Stimulated activated memory B cell treated with anti-CD40 and anti-IgM and Interleukin-4, amounts not matched to agents 10 μg/mL and 1 μg/mL and 100 μg/mL, for 72 hours (primary cell): ENCODE measurements at regions not wholly inside any gene's neighbourhood (a gene's known extent, or its start where the extent isn't known, plus 50 kb on each side); places are given as distances from the start of the nearest gene placed in this dataset.

ENCODE experiments used
- ATAC-seq: fragments of 150-1000 bp; cut with Tn5 transposase; 2 replicates; pipeline ENCODE4 v1.10.0; 2021
- H3K27ac Mint-ChIP-seq: one replicate; pipeline ENCODE4 v1.8.0; 2022; ENCODE audit warnings: mild to moderate bottlenecking, mixed read lengths
- H3K27me3 Mint-ChIP-seq: one replicate; pipeline ENCODE4 v1.8.0; 2022; ENCODE audit warnings: mixed read lengths
- H3K36me3 Mint-ChIP-seq: one replicate; pipeline ENCODE4 v1.8.0; 2022; ENCODE audit warnings: mixed read lengths
- H3K4me1 Mint-ChIP-seq: one replicate; pipeline ENCODE4 v1.8.0; 2022; ENCODE audit warnings: mixed read lengths
- H3K4me3 Mint-ChIP-seq: one replicate; pipeline ENCODE4 v1.8.0; 2022; ENCODE audit warnings: mild to moderate bottlenecking, moderate library complexity, mixed read lengths
- H3K9me3 Mint-ChIP-seq: one replicate; pipeline ENCODE4 v1.8.0; 2022; ENCODE audit warnings: mixed read lengths

DNA sequence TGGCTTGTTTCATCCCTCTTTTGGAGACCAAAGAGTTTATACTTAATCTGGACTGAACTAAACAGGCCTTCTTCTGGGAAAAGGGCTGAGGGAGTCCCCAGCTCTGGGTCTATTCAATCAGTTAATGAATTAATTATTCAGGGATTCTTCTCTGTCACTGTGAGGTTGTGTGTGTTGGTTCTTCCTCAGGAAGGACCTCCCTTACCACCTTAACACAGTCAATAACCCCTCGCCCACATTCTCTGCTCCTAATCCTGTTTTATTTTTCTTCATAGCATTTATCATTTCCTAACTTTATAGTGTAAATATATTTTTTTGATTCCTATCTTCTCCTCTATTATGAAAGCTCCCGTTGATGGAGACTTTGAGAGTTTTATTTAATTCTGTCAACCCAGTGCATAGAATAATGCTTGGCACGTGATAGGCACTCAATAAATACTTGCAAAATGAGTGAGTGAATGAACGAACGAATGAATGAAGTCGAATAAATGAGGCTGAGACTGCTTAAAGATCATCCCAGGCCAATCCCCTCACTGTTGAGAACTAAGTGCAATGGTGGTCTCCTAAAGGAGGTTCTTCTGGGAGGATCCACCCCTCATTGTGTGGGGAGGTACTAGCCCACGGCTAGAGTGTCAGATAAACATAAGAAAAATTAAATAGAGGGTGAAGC lies 179.6 kb upstream of the JARID2 start:
- Mint-ChIP-seq H3K9me3 (no peaks in the 10 kb centered on the region), H3K27ac (no peak overlapping the region), H3K4me3 (no peak overlapping the region), H3K27me3 (no peaks in the 10 kb centered on the region), H3K4me1 (peaks cover 25% of the 10 kb centered on the region), H3K36me3 (no peaks in the 10 kb centered on the region)
- ATAC-seq = no peak

DNA sequence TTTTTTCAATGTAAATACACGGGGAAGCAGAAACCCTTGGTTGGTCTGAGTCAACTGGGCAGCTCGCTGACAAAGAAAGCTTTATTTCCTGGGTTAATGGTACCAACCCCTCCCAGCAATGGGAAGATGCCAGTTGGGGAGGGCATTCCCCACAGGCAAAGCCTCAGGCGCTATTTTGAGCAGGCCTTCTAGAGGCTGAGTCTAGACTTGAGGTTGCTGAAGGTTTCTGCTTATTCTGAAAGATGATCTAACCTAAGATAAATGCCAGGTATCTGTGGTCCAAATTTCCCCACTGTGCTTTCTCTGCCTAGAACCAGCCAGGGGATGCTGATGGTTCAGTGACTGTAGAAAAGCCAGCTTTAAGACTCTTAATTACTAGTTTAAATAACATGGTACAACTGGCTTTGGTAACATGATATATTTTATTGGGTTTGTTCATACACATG lies 172.5 kb upstream of the JARID2 start:
- H3K9me3 Mint-ChIP-seq = no peaks in the 10 kb centered on the region
- no peak overlapping the region for H3K27ac Mint-ChIP-seq
- H3K36me3 Mint-ChIP-seq = no peaks in the 10 kb centered on the region
- H3K4me1 Mint-ChIP-seq = no peaks in the 10 kb centered on the region
- no peaks in the 10 kb centered on the region for H3K27me3 Mint-ChIP-seq
- no peak overlapping the region for H3K4me3 Mint-ChIP-seq
- peak; percentile 55 for ATAC-seq

DNA sequence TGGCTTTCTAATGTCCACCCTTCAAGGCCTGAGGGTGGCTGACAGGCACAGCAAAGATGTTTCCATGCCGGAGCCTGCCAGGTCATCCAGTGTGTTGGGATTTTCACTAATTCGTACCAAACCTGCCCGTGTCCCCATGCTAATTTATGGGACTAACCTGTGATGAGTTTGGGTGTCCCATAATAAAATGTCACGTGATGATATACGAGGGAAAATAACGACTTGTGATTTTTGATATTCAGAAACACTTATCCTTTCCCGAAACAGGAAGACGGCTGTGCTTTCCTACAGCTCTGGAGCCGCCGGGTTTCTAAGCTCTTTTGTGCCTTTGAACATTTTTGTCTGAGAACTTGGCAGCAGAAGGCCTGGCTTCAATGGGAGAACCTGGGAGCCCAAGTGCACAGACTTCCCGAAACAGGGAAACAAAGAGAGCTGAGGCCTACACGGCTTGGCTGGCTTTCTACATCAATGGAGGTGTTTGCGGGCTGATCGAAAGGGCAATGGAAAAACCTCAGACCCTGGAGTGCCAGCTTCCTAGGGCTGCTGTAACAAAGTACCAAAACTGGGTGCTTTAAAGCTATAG lies 171.9 kb upstream of the JARID2 start:
- ATAC-seq = no peak

DNA sequence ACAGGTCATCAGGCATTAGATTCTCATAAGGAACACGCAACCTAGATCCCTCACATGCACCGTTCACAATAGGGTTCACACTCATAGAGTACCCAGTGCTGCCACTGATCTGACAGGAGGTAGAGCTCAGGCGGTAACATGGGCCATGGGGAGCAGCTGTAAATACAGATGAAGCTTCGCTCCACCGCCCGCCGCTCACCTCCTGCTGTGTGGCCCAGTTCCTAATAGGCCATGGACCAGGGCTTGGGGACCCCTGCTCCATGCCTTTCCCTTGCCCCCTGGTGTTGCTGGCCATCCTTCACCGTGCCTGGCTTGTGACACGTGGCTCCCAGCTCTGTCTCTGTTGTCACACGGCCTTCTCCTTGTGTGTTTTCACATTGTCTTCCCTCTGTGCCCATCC lies 171.1 kb upstream of the JARID2 start:
- Mint-ChIP-seq H3K27ac (no peak overlapping the region), H3K27me3 (no peaks in the 10 kb centered on the region), H3K9me3 (no peaks in the 10 kb centered on the region), H3K36me3 (no peaks in the 10 kb centered on the region), H3K4me1 (no peaks in the 10 kb centered on the region), H3K4me3 (no peak overlapping the region)
- ATAC-seq = no peak

More for the DNA sequence above, 171.9 kb upstream of the JARID2 start:
- Mint-ChIP-seq H3K36me3 (no peaks in the 10 kb centered on the region), H3K4me1 (no peaks in the 10 kb centered on the region), H3K27me3 (no peaks in the 10 kb centered on the region), H3K9me3 (no peaks in the 10 kb centered on the region), H3K4me3 (no peak overlapping the region), H3K27ac (no peak overlapping the region)

DNA sequence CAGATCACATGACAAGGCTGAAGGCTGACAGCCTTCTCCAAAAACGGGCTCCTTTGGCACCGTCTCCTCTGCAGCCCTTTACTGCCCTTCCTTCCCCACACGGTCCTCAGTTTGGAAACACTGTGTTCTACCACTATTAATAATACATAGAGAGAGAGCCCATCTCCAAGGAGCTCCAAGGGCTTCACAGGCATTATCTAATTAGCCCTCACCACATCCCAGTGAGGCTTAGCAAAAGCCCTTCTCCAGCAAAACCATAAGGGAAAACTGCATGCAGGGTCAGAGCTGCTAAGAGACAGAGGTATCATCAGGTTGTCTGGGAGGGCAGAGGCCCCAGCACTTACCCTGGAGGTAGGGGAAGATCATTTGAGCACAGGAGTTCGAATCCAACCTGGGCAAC lies 169.3 kb upstream of the JARID2 start:
- Mint-ChIP-seq H3K27ac (no peak overlapping the region), H3K27me3 (no peaks in the 10 kb centered on the region), H3K9me3 (no peaks in the 10 kb centered on the region), H3K36me3 (no peaks in the 10 kb centered on the region), H3K4me1 (no peaks in the 10 kb centered on the region), H3K4me3 (no peak overlapping the region)
- no peak for ATAC-seq

DNA sequence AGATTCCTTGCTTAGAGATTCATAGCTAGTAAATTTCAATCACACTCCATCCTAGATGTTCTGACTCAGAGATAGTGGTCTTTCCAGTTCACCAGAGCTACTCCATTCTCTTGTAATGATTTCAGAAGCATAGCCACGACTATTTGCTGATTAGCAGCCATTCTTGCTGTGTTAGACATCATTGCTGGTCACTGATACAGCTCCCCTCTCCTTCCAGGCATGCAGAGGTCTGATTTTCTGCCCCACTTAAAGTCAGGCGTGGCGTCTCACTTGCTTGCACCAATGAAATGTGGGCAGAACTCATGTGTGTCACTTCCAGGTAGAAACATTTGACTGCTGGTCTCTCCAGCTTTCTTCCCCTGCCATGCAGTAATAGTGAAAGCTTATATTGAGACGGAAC lies 168.9 kb upstream of the JARID2 start:
- Mint-ChIP-seq H3K27me3 (no peaks in the 10 kb centered on the region), H3K36me3 (no peaks in the 10 kb centered on the region), H3K4me1 (no peaks in the 10 kb centered on the region), H3K9me3 (no peaks in the 10 kb centered on the region), H3K27ac (no peak overlapping the region), H3K4me3 (no peak overlapping the region)
- peak; percentile 28 for ATAC-seq

DNA sequence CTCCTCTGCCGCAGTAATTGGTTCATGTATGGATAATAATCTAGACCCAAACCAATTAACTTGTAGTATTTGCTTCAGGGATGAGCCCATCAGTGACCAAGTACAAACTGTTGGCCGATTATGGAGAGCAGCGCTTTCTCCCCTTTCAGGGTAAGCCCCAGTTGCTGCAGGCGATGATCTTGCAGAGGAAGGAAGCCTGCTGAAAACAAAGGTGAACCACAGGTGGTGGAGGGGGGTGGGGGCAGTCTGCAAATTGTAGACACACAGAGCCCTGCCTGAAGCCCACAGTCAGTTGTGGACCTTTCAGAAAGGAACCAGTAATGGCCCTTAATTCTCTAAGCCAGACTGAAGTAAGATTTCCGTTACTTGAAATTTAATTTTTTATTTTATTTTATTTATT lies 167.9 kb upstream of the JARID2 start:
- H3K27ac Mint-ChIP-seq = no peak overlapping the region
- H3K36me3 Mint-ChIP-seq = no peaks in the 10 kb centered on the region
- H3K4me1 Mint-ChIP-seq = no peaks in the 10 kb centered on the region
- no peak for ATAC-seq
- H3K4me3 Mint-ChIP-seq = no peak overlapping the region
- no peaks in the 10 kb centered on the region for H3K9me3 Mint-ChIP-seq
- no peaks in the 10 kb centered on the region for H3K27me3 Mint-ChIP-seq

DNA sequence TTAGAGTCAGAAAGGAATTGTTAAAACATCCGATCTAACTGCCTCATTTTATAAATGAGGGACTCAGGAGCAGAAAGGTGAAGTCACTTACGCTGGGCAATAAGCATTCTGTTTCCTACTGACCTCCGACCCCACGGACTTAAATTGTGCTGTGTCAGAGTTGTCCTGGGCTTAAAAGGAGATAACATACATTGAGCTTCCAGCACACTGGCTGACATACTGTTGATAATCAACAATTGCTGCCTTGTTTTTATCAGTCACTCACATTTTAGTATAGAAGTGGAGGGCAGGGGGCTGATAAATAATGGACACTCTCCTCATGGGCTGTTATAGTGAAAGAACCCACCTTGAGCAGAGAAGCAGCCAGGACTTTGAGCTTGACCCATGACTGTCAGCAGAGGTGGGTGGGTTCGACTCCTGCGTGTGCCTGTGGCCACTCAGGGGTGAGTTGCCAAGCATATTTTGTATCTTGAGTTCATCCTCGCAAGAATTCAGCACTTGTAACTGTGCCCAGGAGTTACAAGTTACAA lies 166.5 kb upstream of the JARID2 start:
- no peaks in the 10 kb centered on the region for H3K36me3 Mint-ChIP-seq
- no peaks in the 10 kb centered on the region for H3K27me3 Mint-ChIP-seq
- H3K4me1 Mint-ChIP-seq = no peaks in the 10 kb centered on the region
- no peak overlapping the region for H3K27ac Mint-ChIP-seq
- no peak overlapping the region for H3K4me3 Mint-ChIP-seq
- ATAC-seq = no peak
- no peaks in the 10 kb centered on the region for H3K9me3 Mint-ChIP-seq

DNA sequence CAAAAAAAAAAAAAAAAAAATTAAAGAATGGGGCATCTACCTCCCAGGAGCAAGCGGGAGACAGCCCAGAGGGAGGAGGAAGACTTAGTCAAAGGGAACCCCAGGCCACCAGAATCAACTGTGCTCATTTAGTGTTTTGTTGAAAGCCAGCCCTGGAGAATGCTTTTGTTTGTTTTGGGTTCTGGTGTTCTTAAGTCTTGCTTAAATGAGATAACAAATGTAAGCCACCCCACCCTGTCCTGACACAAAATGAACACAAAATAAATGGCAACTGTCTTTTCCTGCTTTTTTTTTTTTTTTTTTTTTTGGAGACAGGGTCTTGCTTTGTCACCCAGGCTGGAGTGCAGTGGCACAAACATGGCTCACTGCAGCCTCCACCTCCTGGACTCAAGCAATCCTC lies 165.0 kb upstream of the JARID2 start:
- no peaks in the 10 kb centered on the region for H3K36me3 Mint-ChIP-seq

DNA sequence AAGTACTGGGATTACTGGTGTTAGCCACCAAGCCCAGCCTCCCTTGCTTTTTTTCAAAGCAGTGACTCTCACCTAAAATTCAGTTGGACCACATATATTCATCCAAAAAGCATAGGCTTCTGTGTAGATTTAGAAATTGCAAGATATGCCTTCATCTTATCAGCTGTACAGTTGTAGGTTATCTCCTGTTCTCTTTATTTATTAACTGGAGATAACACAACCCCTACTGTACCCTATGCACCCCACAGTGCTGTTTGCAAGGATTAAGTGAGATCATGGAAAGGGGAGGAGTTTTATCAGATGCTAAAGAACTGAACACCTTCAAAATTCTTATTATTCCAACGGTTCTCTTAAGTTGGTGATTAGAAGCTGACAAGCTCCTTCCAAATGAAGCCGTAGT lies 164.4 kb upstream of the JARID2 start:
- no peak overlapping the region for H3K27ac Mint-ChIP-seq
- no peak overlapping the region for H3K4me3 Mint-ChIP-seq
- ATAC-seq = no peak
- no peaks in the 10 kb centered on the region for H3K27me3 Mint-ChIP-seq
- no peaks in the 10 kb centered on the region for H3K9me3 Mint-ChIP-seq
- H3K36me3 Mint-ChIP-seq = no peaks in the 10 kb centered on the region
- peaks cover 3% of the 10 kb centered on the region for H3K4me1 Mint-ChIP-seq

More for the DNA sequence above, 165.0 kb upstream of the JARID2 start:
- Mint-ChIP-seq H3K9me3 (no peaks in the 10 kb centered on the region), H3K4me3 (no peak overlapping the region), H3K27ac (no peak overlapping the region), H3K4me1 (no peaks in the 10 kb centered on the region), H3K27me3 (no peaks in the 10 kb centered on the region)
- ATAC-seq = no peak

DNA sequence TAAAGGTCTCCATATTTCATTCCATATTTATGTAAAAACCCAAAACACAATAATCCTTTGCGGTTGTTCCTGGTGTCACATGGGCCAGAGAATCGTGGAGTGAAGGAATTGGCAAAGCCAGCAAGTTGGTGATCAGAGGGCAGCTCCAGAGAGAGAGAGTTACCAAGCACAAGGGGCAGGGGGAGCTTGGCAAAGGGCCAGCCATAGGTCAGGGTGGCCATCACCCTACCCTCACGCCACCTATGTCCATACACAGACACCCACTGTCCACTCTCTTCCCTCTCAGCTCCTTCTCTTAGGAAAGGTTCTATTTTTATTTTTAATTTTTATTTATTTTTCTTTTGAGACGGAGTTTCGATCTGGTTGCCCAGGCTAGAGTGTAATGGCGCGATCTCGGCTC lies 163.2 kb upstream of the JARID2 start:
- no peaks in the 10 kb centered on the region for H3K36me3 Mint-ChIP-seq
- H3K4me3 Mint-ChIP-seq = no peak overlapping the region
- peaks cover 15% of the 10 kb centered on the region for H3K4me1 Mint-ChIP-seq
- H3K27ac Mint-ChIP-seq = no peak overlapping the region
- ATAC-seq = no peak
- no peaks in the 10 kb centered on the region for H3K27me3 Mint-ChIP-seq
- no peaks in the 10 kb centered on the region for H3K9me3 Mint-ChIP-seq

DNA sequence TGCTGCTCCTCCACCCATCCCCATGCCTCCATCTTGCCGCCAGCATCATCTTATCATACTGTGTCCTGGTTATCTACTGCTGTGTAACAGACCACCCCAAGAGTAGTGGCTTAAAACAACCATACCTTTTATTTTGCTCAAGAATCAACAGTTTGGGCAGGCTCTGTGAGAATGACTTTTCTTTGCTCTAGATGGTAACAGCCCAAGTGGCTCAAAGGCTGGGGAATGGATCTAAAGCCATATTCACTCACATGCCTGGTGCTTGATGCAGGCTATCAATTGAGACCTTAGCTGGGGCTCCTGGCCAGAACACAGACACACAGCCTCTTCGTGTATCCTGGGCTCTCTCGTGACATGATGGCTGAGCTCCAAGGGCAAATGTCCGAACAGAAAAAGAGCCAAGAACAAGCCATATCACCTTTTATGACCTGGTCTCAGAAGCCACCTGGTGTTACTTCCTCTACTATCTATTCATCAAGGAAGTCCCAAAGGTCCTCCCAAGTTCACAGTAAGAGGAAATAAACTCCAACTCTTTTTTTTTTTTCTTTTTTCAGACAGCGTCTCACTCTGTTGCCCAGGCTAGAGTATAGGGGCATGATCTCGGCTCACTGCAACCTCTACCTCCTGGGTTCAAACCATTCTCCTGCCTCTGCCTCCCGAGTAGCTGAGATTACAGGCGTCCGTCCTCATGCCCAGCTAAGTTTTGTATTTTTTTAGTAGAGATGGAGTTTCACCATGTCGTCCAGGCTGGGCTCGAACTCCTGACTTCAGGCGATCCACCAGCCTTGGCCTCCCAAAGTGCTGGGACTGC lies 159.3 kb upstream of the JARID2 start:
- no peaks in the 10 kb centered on the region for H3K27me3 Mint-ChIP-seq
- H3K27ac Mint-ChIP-seq = no peak overlapping the region
- no peaks in the 10 kb centered on the region for H3K36me3 Mint-ChIP-seq
- H3K4me3 Mint-ChIP-seq = no peak overlapping the region
- H3K9me3 Mint-ChIP-seq = no peaks in the 10 kb centered on the region
- ATAC-seq = no peak
- H3K4me1 Mint-ChIP-seq = peaks cover 19% of the 10 kb centered on the region

DNA sequence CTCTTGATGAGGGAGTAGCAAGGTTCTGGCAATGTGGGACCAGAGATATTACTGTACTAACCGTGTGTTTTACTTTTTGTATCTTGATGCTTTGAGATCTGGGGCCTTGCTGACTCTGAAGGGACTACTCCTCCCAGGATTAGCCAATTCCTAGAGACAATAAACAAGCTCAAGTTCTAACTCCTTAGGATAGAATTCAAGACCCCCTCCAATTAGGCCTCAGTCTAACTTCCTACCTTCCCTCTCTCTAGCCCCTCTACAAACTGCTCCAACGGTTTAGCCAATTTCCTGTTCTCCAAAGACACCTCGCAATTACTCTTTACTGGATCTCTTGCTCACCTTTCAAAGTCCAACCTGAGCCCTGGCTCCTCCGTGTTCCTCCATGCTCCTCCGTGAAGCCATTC lies 158.7 kb upstream of the JARID2 start:
- ATAC-seq = no peak
- peaks cover 19% of the 10 kb centered on the region for H3K4me1 Mint-ChIP-seq
- H3K9me3 Mint-ChIP-seq = no peaks in the 10 kb centered on the region
- H3K27me3 Mint-ChIP-seq = no peaks in the 10 kb centered on the region
- no peaks in the 10 kb centered on the region for H3K36me3 Mint-ChIP-seq
- no peak overlapping the region for H3K4me3 Mint-ChIP-seq
- no peak overlapping the region for H3K27ac Mint-ChIP-seq

DNA sequence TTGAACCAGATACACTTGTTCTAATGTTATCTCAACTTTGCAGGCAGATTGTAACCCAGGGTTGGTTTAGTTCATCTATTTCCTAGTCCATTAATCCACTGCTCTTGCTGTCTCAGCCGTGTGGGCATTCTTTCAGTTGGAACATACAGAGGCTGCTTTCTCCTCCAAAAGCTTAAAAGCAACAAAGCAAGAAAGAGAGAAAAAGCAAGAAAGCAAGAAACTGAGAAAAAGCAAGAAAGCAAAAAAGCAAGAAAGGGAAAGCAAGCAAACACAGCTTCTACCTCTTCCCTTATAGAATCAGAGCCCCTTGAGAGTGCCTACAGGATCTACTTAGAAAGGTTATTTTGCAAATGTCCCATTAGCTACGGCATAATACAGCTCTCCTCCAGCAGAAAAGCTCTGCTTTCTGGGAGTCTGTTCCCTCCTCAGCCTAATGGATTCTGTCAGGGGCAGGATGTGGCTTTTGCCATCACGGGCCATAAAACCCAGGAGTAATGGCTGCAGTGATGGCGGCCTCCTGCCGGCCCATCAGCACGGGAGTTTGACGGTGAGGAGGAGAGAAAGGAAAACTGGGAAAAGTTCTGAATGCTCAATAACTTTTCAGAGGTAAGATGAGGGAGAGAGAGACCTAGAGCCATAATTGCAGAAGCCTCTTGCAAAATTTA lies 156.8 kb upstream of the JARID2 start:
- no peaks in the 10 kb centered on the region for H3K27me3 Mint-ChIP-seq
- no peak overlapping the region for H3K4me3 Mint-ChIP-seq
- peaks cover 19% of the 10 kb centered on the region for H3K4me1 Mint-ChIP-seq
- H3K9me3 Mint-ChIP-seq = no peaks in the 10 kb centered on the region
- H3K27ac Mint-ChIP-seq = no peak overlapping the region
- no peak for ATAC-seq
- no peaks in the 10 kb centered on the region for H3K36me3 Mint-ChIP-seq

DNA sequence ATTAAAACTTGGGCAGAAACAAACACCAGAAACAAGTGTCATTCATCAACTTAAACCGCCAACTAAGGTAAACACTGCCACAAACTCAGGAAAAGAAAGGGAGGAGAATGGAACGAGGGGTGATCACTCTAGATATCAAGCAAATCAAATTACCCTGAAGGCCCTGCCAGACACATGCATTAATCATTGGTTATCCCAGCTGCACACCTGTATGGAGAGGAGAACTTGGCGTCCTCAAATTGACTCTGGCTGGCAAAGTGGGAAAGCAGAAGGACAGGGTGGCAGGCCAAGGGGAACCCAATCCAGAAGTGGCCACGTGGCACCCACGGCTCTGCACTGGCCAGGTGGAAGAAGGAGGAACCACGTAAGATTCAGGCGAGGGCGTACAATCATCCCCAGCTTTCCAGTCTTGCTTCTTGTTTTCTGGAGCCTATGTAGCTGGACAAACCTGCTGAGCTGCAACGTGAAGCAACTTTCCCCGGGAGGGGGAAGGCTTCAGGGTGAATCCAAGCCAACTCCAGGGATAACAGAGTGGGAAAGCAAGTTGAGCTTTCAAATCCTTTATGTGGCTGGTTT lies 156.2 kb upstream of the JARID2 start:
- Mint-ChIP-seq H3K4me1 (peaks cover 19% of the 10 kb centered on the region), H3K27me3 (no peaks in the 10 kb centered on the region)

More for the DNA sequence above, 156.2 kb upstream of the JARID2 start:
- H3K27ac Mint-ChIP-seq = no peak overlapping the region
- ATAC-seq = no peak
- H3K4me3 Mint-ChIP-seq = no peak overlapping the region
- H3K9me3 Mint-ChIP-seq = no peaks in the 10 kb centered on the region
- H3K36me3 Mint-ChIP-seq = no peaks in the 10 kb centered on the region
